ENCODE measurements at regions not wholly inside any gene's neighbourhood (a gene's known extent, or its start where the extent isn't known, plus 50 kb on each side); places are given as distances from the start of the nearest gene placed in this dataset.

- TF ChIP-seq, protein P1, sequence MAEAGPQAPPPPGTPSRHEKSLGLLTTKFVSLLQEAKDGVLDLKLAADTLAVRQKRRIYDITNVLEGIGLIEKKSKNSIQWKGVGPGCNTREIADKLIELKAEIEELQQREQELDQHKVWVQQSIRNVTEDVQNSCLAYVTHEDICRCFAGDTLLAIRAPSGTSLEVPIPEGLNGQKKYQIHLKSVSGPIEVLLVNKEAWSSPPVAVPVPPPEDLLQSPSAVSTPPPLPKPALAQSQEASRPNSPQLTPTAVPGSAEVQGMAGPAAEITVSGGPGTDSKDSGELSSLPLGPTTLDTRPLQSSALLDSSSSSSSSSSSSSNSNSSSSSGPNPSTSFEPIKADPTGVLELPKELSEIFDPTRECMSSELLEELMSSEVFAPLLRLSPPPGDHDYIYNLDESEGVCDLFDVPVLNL (CRISPR knock-in tag; IDR thresholded peaks at IDR 0.05; ENCODE audit: borderline replicate concordance, low read depth): no peak
- TF ChIP-seq, protein P2, sequence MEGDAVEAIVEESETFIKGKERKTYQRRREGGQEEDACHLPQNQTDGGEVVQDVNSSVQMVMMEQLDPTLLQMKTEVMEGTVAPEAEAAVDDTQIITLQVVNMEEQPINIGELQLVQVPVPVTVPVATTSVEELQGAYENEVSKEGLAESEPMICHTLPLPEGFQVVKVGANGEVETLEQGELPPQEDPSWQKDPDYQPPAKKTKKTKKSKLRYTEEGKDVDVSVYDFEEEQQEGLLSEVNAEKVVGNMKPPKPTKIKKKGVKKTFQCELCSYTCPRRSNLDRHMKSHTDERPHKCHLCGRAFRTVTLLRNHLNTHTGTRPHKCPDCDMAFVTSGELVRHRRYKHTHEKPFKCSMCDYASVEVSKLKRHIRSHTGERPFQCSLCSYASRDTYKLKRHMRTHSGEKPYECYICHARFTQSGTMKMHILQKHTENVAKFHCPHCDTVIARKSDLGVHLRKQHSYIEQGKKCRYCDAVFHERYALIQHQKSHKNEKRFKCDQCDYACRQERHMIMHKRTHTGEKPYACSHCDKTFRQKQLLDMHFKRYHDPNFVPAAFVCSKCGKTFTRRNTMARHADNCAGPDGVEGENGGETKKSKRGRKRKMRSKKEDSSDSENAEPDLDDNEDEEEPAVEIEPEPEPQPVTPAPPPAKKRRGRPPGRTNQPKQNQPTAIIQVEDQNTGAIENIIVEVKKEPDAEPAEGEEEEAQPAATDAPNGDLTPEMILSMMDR (IDR thresholded peaks at IDR 0.05): no peak
- TF ChIP-seq ZNF138 (CRISPR knock-in tag; conservative IDR thresholded peaks at IDR 0.05): no peak
Measured at GRCh38 chr6:95244751-95245150, 332.6 kb upstream of the MANEA start.

All from WTC11 (cell line).